CD4-positive, CD25-positive, alpha-beta regulatory T cell (primary cell): ENCODE measurements at regions not wholly inside any gene's neighbourhood (a gene's known extent, or its start where the extent isn't known, plus 50 kb on each side); places are given as distances from the start of the nearest gene placed in this dataset.
"Not testable (repeated sequence)": the region's sequence is repeated elsewhere in the genome, so short reads cannot be mapped to it uniquely, and the experiment has no call there.

ENCODE experiments used
- ATAC-seq, 2 donors: fragments of 150-1000 bp; cut with Tn5 transposase; one replicate each; pipeline ENCODE4 v1.10.0; 2021; ENCODE audit warnings: low read depth in 2 of 2, moderate number of reproducible peaks in 2 of 2, moderate library complexity in 1 of 2
- DNase-seq, 3 donors: peaks; one replicate each; pipeline versions ENCODE4 v3.0.0 to v3.0.0-alpha.2; 2012 to 2022; ENCODE audit warnings: mixed read lengths in 1 of 3
- H3K27ac ChIP-seq: one replicate; pipeline ENCODE4 v1.7.0; 2013; ENCODE audit warnings: mild to moderate bottlenecking, low read length; ENCODE audit not compliant: insufficient read depth, poor library complexity, severe bottlenecking
- H3K27me3 ChIP-seq: one replicate; pipeline ENCODE4 v1.7.0; 2013; ENCODE audit warnings: low read length; ENCODE audit not compliant: control insufficient read depth, insufficient read depth
- H3K36me3 ChIP-seq: one replicate; pipeline ENCODE4 v1.7.0; 2013; ENCODE audit warnings: mild to moderate bottlenecking, low read length, moderate library complexity; ENCODE audit not compliant: control insufficient read depth, insufficient read depth
- H3K4me1 ChIP-seq: 2 replicates; pipeline ENCODE4 v1.7.0; 2013; ENCODE audit warnings: mild to moderate bottlenecking, low read length; ENCODE audit not compliant: insufficient read depth, control insufficient read depth, poor library complexity, severe bottlenecking
- H3K4me3 ChIP-seq: one replicate; pipeline ENCODE4 v1.7.0; 2013; ENCODE audit warnings: low read depth, mild to moderate bottlenecking, low read length, moderate library complexity
- H3K9me3 ChIP-seq, 2 experiments: 1 replicate in 1 of 2; 2 replicates in 1 of 2; pipeline ENCODE4 v1.7.0; 2013; ENCODE audit warnings: low read length in 2 of 2, mild to moderate bottlenecking in 1 of 2, moderate library complexity in 1 of 2; ENCODE audit not compliant: control insufficient read depth in 2 of 2
- H3K27ac Mint-ChIP-seq, 3 donors: one replicate each; pipeline ENCODE4 v1.8.0; 2020 to 2022; ENCODE audit warnings: mild to moderate bottlenecking in 3 of 3, mixed read lengths in 3 of 3, moderate library complexity in 2 of 3
- H3K27me3 Mint-ChIP-seq: one replicate; pipeline ENCODE4 v1.8.0; 2022; ENCODE audit warnings: mild to moderate bottlenecking, mixed read lengths
- H3K36me3 Mint-ChIP-seq: one replicate; pipeline ENCODE4 v1.8.0; 2020; ENCODE audit warnings: mixed read lengths
- H3K4me1 Mint-ChIP-seq, 4 donors: one replicate each; pipeline ENCODE4 v1.8.0; 2020 to 2022; ENCODE audit warnings: mixed read lengths in 4 of 4, mild to moderate bottlenecking in 1 of 4
- H3K4me3 Mint-ChIP-seq, 4 donors: one replicate each; pipeline ENCODE4 v1.8.0; 2020 to 2022; ENCODE audit warnings: mild to moderate bottlenecking in 4 of 4, mixed read lengths in 4 of 4, moderate library complexity in 3 of 4
- H3K9me3 Mint-ChIP-seq, 7 donors: one replicate each; pipeline ENCODE4 v1.8.0; 2020 to 2022; ENCODE audit warnings: mixed read lengths in 7 of 7, mild to moderate bottlenecking in 3 of 7, moderate library complexity in 2 of 7

DNA sequence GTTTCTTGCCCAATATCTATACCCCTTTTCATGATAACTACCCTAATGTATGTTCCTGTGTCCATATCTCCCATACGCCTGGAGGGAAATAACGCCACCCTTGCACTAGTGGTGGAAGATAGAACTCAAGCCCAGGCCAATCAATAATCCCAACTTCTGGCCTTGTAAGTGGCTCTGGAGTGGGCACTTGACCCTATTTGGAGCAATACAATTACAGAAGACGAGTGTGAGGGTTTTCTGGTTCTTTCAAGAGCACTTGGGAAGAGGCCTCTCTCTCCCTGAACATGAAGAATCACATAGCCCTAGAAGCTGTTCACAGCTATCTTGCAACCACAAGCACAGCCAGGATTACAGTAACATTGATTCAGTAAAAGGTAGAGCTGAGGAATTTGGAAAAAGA, 217.9 kb downstream of the RAB11FIP4 start:
- ATAC-seq (no peak), DNase-seq (no peak)
- H3K4me3 Mint-ChIP-seq, result no peak overlapping the region

DNA sequence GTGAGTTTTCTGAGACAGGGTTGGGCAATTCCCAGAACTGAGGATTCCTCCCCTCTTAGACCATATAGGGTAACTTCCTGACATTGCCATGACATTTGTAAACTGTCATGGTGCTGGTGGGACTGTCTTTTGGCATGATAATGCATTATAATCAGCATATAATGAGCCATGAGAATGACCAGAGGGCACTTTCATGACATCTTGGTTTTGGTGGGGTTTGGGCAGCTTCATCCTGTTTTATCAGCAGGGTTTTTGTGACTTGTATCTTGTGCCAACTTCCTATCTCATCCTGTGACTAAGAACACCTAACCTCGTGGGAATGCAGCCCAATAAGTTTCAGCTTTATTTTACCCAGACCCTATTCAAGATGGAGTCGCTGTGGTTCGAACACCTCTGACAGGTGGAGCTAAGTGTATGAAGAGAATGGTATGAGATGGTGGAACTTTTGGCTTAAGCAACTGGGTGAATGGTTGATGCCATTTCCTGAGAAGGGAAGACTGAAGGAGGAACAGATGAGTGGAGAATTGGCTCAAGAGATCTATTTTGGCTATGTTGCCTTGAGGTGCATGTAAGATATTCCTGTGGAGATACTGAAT, 217.3 kb downstream of the RAB11FIP4 start:
- H3K4me3 ChIP-seq, result no peak overlapping the region
- ATAC-seq (no peak), DNase-seq (peak in 1 of 3 donors; percentile 37)
- Mint-ChIP-seq H3K27me3 (peaks cover 12% of the 10 kb centered on the region), H3K4me3 (no peak overlapping the region), H3K27ac (no peak overlapping the region), H3K36me3 (no peaks in the 10 kb centered on the region), H3K4me1 (no peaks in the 10 kb centered on the region), H3K9me3 (peaks cover 0 to 3% (median 0%) of the 10 kb centered on the region in 7 donors)
- H3K36me3 ChIP-seq, result no peaks in the 10 kb centered on the region
- no peak overlapping the region for H3K27ac ChIP-seq
- no peaks in the 10 kb centered on the region for H3K9me3 ChIP-seq
- H3K27me3 ChIP-seq, result peaks cover 5% of the 10 kb centered on the region
- no peaks in the 10 kb centered on the region for H3K4me1 ChIP-seq

More for the DNA sequence above, 217.9 kb downstream of the RAB11FIP4 start:
- peak overlapping the region in 1 of 3 donors; percentile 27 for H3K27ac Mint-ChIP-seq
- no peaks in the 10 kb centered on the region for H3K36me3 ChIP-seq
- H3K4me1 Mint-ChIP-seq, result no peaks in the 10 kb centered on the region
- H3K9me3 ChIP-seq, result no peaks in the 10 kb centered on the region
- no peak overlapping the region for H3K4me3 ChIP-seq
- H3K27me3 ChIP-seq, result peaks cover 5% of the 10 kb centered on the region
- no peaks in the 10 kb centered on the region for H3K4me1 ChIP-seq
- H3K27ac ChIP-seq, result no peak overlapping the region
- no peaks in the 10 kb centered on the region for H3K36me3 Mint-ChIP-seq
- peaks cover 0 to 3% (median 0%) of the 10 kb centered on the region in 7 donors for H3K9me3 Mint-ChIP-seq
- H3K27me3 Mint-ChIP-seq, result peaks cover 12% of the 10 kb centered on the region

DNA sequence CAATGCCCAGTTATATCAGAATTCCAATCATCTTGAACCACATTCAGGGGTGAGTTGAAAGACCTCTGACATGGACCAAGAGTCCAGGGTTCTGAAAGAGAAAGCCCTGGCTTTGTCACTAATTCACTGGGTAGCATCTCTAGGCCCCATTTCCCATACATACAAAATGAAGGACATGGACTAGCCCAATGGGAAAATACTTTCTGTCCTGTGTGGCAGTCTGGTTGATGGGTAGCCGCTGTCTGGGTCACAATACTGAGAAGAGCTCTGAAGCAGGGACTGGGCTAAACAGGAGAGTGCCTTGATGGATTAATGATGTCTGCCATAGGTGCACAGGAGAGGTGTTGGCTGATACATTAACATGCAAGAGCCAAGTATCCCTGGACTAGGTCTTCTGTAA, 214.3 kb downstream of the RAB11FIP4 start:
- H3K4me3 Mint-ChIP-seq, result no peak overlapping the region
- Histone ChIP-seq H3K27ac (no peak overlapping the region), H3K4me1 (no peaks in the 10 kb centered on the region), H3K9me3 (no peaks in the 10 kb centered on the region), H3K27me3 (peaks cover 4% of the 10 kb centered on the region), H3K4me3 (no peak overlapping the region), H3K36me3 (no peaks in the 10 kb centered on the region)
- peaks cover 4% of the 10 kb centered on the region for H3K27me3 Mint-ChIP-seq
- peaks cover 0 to 3% (median 0%) of the 10 kb centered on the region in 7 donors for H3K9me3 Mint-ChIP-seq
- no peaks in the 10 kb centered on the region for H3K36me3 Mint-ChIP-seq
- ATAC-seq (no peak), DNase-seq (no peak)
- H3K4me1 Mint-ChIP-seq, result no peaks in the 10 kb centered on the region
- no peak overlapping the region for H3K27ac Mint-ChIP-seq

DNA sequence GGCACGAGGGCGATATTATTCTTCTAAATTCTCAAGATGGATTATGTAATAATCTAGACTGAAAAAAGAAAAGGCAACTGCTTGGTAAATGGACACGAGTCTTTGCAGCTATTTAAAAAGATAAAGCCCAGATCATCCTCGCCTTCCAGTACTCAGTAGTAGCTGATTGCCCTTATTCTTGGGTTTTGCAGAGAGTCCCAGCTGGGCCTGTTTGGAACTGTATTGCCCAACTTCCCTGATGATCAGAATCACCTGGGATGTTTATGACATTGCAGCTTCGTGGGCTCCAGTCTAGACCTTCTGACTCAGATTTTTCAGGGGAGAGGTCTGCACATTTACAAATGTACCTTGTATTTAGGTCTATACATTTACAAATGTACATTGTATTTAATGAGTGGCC, 213.5 kb downstream of the RAB11FIP4 start:
- Histone ChIP-seq H3K27me3 (peaks cover 2% of the 10 kb centered on the region), H3K4me1 (no peaks in the 10 kb centered on the region), H3K36me3 (no peaks in the 10 kb centered on the region), H3K4me3 (no peak overlapping the region), H3K9me3 (no peaks in the 10 kb centered on the region), H3K27ac (no peak overlapping the region)
- DNase-seq (no peak), ATAC-seq (no peak)
- H3K9me3 Mint-ChIP-seq, result peaks cover 0 to 2% (median 0%) of the 10 kb centered on the region in 7 donors
- no peaks in the 10 kb centered on the region for H3K4me1 Mint-ChIP-seq
- H3K27ac Mint-ChIP-seq, result no peak overlapping the region
- H3K4me3 Mint-ChIP-seq, result no peak overlapping the region
- H3K27me3 Mint-ChIP-seq, result no peaks in the 10 kb centered on the region
- H3K36me3 Mint-ChIP-seq, result no peaks in the 10 kb centered on the region

DNA sequence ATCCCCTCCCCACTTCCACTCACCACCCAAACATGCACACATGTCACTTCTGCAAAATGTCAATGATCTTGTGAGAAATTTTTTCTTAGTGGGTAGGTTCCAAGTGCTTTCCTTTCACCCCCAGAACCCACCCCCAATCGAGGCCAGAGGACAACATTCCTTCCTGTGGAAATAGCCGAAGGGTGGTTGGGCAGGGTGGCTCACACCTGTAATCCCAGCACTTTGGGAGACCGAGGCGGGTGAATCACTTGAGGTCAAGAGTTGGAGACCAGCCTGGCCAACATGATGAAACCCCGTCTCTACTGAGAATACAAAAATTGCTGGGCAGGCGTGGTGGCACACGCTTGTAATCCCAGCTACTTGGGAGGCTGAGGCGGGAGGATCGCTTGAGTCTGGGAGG, 208.7 kb downstream of the RAB11FIP4 start:
- H3K27me3 Mint-ChIP-seq, H3K27ac ChIP-seq, H3K4me3 Mint-ChIP-seq, H3K4me1 ChIP-seq, DNase-seq, H3K9me3 ChIP-seq, H3K9me3 Mint-ChIP-seq, H3K36me3 Mint-ChIP-seq, H3K4me3 ChIP-seq, H3K36me3 ChIP-seq, H3K4me1 Mint-ChIP-seq, ATAC-seq, H3K27me3 ChIP-seq, H3K27ac Mint-ChIP-seq: not testable (repeated sequence)

DNA sequence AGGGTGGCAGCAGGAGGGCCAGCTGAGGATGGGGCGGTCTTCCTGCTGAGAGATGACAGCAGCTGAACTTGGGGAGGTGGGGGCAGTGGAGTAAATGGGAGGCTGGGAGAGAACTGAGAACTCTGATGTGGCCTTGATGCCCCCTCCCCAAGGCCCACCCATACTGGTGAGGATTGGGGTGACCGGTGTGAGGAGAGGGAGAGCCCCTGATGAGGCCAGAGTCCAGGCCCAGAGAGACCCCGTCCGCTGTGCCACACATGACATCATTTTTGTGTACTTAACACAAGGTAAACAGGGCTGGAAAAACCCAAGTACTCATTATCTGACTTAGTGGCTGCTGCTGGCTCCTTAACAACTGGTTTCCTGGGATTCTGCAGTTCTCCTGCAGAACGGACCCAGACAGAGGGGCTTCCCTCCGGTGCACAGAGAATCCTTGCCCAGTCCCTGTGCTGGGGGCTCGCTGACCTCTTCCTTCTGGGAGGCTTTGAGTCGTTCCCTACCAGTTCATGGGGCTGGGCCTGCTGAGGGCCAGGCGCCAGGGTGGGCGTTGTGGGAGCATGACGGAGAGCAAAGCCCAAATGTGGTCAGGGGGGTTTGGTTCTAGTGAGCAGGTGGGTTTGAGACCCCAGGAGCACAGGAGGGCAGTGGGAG, 207.6 kb downstream of the RAB11FIP4 start:
- Histone ChIP-seq H3K4me1 (no peaks in the 10 kb centered on the region), H3K4me3 (no peak overlapping the region), H3K27me3 (no peaks in the 10 kb centered on the region), H3K9me3 (no peaks in the 10 kb centered on the region), H3K27ac (no peak overlapping the region), H3K36me3 (no peaks in the 10 kb centered on the region)
- no peak overlapping the region for H3K4me3 Mint-ChIP-seq
- H3K27me3 Mint-ChIP-seq, result no peaks in the 10 kb centered on the region
- peaks cover 0 to 3% (median 0%) of the 10 kb centered on the region in 4 donors for H3K4me1 Mint-ChIP-seq
- H3K36me3 Mint-ChIP-seq, result no peaks in the 10 kb centered on the region
- DNase-seq (no peak), ATAC-seq (no peak)
- no peak overlapping the region for H3K27ac Mint-ChIP-seq
- no peaks in the 10 kb centered on the region for H3K9me3 Mint-ChIP-seq

DNA sequence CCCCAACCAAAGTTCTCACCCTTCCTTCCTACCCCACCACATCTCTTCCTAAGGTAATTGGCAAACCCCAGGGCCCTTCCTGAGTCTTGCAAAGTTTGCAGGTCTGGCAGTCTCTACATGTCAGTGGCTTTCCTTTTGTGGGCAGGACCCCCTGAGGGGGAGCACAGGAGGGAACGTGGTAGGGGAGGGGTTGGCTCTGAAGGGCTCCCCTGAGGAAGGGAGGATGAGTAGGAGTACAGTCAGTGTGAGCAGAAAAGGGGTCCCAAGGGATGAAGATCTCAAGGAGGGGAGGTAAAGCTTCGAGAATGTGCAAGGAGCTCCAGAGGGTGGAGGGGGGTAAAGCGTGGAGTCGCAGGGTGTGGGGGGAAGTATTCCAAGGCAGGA, 206.9 kb downstream of the RAB11FIP4 start:
- Histone ChIP-seq H3K36me3 (no peaks in the 10 kb centered on the region), H3K4me3 (no peak overlapping the region), H3K27ac (no peak overlapping the region), H3K9me3 (no peaks in the 10 kb centered on the region), H3K4me1 (no peaks in the 10 kb centered on the region), H3K27me3 (no peaks in the 10 kb centered on the region)
- ATAC-seq (no peak), DNase-seq (no peak)
- Mint-ChIP-seq H3K27me3 (no peaks in the 10 kb centered on the region), H3K4me1 (peaks cover 0 to 3% (median 0%) of the 10 kb centered on the region in 4 donors), H3K27ac (no peak overlapping the region), H3K36me3 (no peaks in the 10 kb centered on the region), H3K4me3 (no peak overlapping the region), H3K9me3 (no peaks in the 10 kb centered on the region)
